ENCODE measurements at regions not wholly inside any gene's neighbourhood (a gene's known extent, or its start where the extent isn't known, plus 50 kb on each side); places are given as distances from the start of the nearest gene placed in this dataset.

- Histone ChIP-seq H3K36me3 (ENCODE audit: insufficient read depth, low read length) (no peaks in the 10 kb centered on the region), H3K79me2 (ENCODE audit: insufficient read depth, low read length) (no peaks in the 10 kb centered on the region), H2AFZ (ENCODE audit: low read length) (no peak overlapping the region), H3F3A (ENCODE audit: low read depth) (no peaks in the 10 kb centered on the region), H4K20me1 (ENCODE audit: insufficient read depth, low read length, poor library complexity, severe bottlenecking) (no peaks in the 10 kb centered on the region), H3K9me2 (replicated peaks; ENCODE audit: low read depth, low read length) (no peaks in the 10 kb centered on the region), H3K4me2 (ENCODE audit: low read depth, low read length, poor library complexity, severe bottlenecking) (no peak overlapping the region), H3K4me1 (ENCODE audit: insufficient read depth, low read length, poor library complexity, severe bottlenecking) (no peaks in the 10 kb centered on the region), H3K27me3 (ENCODE audit: insufficient read depth, low read length, poor library complexity, severe bottlenecking) (no peaks in the 10 kb centered on the region), H3K4me3 (ENCODE audit: low read length, poor library complexity, severe bottlenecking) (no peak overlapping the region), H3K9me3 (ENCODE audit: insufficient read depth, low read depth, low read length) (peaks cover 4% of the 10 kb centered on the region; the same call in 1 of the 2 replicates), H3K9ac (ENCODE audit: low read depth, low read length, poor library complexity, severe bottlenecking) (no peak overlapping the region)
- TF ChIP-seq EZH2phosphoT487 (IDR thresholded peaks at IDR 0.05; ENCODE audit: borderline replicate concordance) (no peak), CTCF (conservative IDR thresholded peaks at IDR 0.05; ENCODE audit: low read length) (no peak)
Measured at GRCh38 chr13:22696433-22696832, 484.3 kb upstream of the SGCG start.

GRCh38 chr13:22698467-22698866 lies 482.3 kb upstream of the SGCG start:
- Histone ChIP-seq H4K20me1 (ENCODE audit: insufficient read depth, low read length, poor library complexity, severe bottlenecking) (no peaks in the 10 kb centered on the region), H3K4me3 (ENCODE audit: low read length, poor library complexity, severe bottlenecking) (no peak overlapping the region), H3K9me3 (ENCODE audit: insufficient read depth, low read depth, low read length) (peaks cover 5% of the 10 kb centered on the region; the same call in 1 of the 2 replicates), H3K79me2 (ENCODE audit: insufficient read depth, low read length) (no peaks in the 10 kb centered on the region), H3K4me1 (ENCODE audit: insufficient read depth, low read length, poor library complexity, severe bottlenecking) (no peaks in the 10 kb centered on the region), H3K36me3 (ENCODE audit: insufficient read depth, low read length) (no peaks in the 10 kb centered on the region), H3K9ac (ENCODE audit: low read depth, low read length, poor library complexity, severe bottlenecking) (no peak overlapping the region), H3K9me2 (replicated peaks; ENCODE audit: low read depth, low read length) (no peaks in the 10 kb centered on the region), H3K4me2 (ENCODE audit: low read depth, low read length, poor library complexity, severe bottlenecking) (no peak overlapping the region), H3K27me3 (ENCODE audit: insufficient read depth, low read length, poor library complexity, severe bottlenecking) (no peaks in the 10 kb centered on the region), H3F3A (ENCODE audit: low read depth) (no peaks in the 10 kb centered on the region), H2AFZ (ENCODE audit: low read length) (no peak overlapping the region)
- TF ChIP-seq CTCF (conservative IDR thresholded peaks at IDR 0.05; ENCODE audit: low read length) (no peak), EZH2phosphoT487 (IDR thresholded peaks at IDR 0.05; ENCODE audit: borderline replicate concordance) (no peak)

GRCh38 chr13:22700246-22700887 lies 480.4 kb upstream of the SGCG start:
- Histone ChIP-seq H3K9me3 (ENCODE audit: insufficient read depth, low read depth, low read length) (peaks cover 5% of the 10 kb centered on the region; the same call in 1 of the 2 replicates), H3K9ac (ENCODE audit: low read depth, low read length, poor library complexity, severe bottlenecking) (no peak overlapping the region), H3K4me1 (ENCODE audit: insufficient read depth, low read length, poor library complexity, severe bottlenecking) (no peaks in the 10 kb centered on the region), H3F3A (ENCODE audit: low read depth) (no peaks in the 10 kb centered on the region), H3K36me3 (ENCODE audit: insufficient read depth, low read length) (no peaks in the 10 kb centered on the region), H2AFZ (ENCODE audit: low read length) (no peak overlapping the region), H3K79me2 (ENCODE audit: insufficient read depth, low read length) (no peaks in the 10 kb centered on the region), H3K4me3 (ENCODE audit: low read length, poor library complexity, severe bottlenecking) (no peak overlapping the region), H3K27me3 (ENCODE audit: insufficient read depth, low read length, poor library complexity, severe bottlenecking) (no peaks in the 10 kb centered on the region), H4K20me1 (ENCODE audit: insufficient read depth, low read length, poor library complexity, severe bottlenecking) (no peaks in the 10 kb centered on the region), H3K4me2 (ENCODE audit: low read depth, low read length, poor library complexity, severe bottlenecking) (no peak overlapping the region), H3K9me2 (replicated peaks; ENCODE audit: low read depth, low read length) (no peaks in the 10 kb centered on the region)
- TF ChIP-seq EZH2phosphoT487 (IDR thresholded peaks at IDR 0.05; ENCODE audit: borderline replicate concordance) (no peak), CTCF (conservative IDR thresholded peaks at IDR 0.05; ENCODE audit: low read length) (no peak)
